ENCODE measurements at regions not wholly inside any gene's neighbourhood (a gene's known extent, or its start where the extent isn't known, plus 50 kb on each side); places are given as distances from the start of the nearest gene placed in this dataset.

DNA sequence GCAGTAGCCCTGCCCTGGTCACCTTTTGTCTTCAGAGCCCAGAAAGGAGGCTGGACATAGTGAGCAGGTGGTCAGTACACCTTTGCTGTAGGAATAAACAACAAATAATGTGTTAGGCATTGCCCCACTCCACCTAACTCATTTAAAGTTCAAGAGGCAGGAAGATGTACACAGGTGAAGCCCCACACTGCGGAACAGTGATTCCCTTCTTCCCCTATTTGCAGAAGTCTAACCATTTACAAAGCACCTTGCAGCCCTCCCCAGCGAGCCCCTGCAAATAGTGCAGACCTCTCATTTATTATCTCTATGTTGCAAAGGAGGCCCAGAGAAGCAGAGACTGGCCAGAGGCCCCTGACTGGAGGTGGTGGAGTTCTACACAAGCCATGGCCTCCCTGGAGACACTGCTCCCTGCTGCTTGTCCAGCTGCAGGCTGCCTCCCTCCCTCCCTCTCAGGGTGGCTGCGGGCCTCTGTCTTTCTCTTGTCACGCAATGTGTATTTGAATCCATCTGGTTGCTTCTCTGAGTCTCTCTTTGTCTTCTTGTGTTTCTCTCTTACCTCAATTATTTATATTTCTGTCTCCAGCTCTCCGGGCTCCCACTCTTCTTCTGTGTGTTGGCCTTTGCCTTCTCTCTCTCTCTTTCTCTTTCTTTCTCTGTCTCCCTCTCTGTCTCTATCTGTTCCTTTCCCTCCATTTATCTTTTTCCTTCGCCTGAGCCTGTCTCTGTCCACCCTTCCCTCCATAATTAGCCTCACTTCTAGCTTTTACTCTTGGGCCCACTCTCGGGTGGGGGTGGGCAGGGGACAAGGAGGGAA lies 59.1 kb upstream of the PRDM11 start:
- TF ChIP-seq, protein P1, sequence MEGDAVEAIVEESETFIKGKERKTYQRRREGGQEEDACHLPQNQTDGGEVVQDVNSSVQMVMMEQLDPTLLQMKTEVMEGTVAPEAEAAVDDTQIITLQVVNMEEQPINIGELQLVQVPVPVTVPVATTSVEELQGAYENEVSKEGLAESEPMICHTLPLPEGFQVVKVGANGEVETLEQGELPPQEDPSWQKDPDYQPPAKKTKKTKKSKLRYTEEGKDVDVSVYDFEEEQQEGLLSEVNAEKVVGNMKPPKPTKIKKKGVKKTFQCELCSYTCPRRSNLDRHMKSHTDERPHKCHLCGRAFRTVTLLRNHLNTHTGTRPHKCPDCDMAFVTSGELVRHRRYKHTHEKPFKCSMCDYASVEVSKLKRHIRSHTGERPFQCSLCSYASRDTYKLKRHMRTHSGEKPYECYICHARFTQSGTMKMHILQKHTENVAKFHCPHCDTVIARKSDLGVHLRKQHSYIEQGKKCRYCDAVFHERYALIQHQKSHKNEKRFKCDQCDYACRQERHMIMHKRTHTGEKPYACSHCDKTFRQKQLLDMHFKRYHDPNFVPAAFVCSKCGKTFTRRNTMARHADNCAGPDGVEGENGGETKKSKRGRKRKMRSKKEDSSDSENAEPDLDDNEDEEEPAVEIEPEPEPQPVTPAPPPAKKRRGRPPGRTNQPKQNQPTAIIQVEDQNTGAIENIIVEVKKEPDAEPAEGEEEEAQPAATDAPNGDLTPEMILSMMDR (IDR thresholded peaks at IDR 0.05; ENCODE audit: insufficient read depth, low read length), result no peak
- no peak overlapping the region for H3K4me3 ChIP-seq (ENCODE audit: low read depth, low read length)
- no peak for DNase-seq (ENCODE audit: low read depth)

- H3K4me3 ChIP-seq (ENCODE audit: low read depth, low read length), result no peak overlapping the region
- DNase-seq (ENCODE audit: low read depth), result no peak
- TF ChIP-seq, protein P1 (IDR thresholded peaks at IDR 0.05; ENCODE audit: insufficient read depth, low read length), result no peak
Observed at GRCh38 chr11:45087900-45088160, 58.6 kb upstream of the PRDM11 start.

GRCh38 chr11:45089251-45089650 lies 57.2 kb upstream of the PRDM11 start:
- TF ChIP-seq, protein P1 (IDR thresholded peaks at IDR 0.05; ENCODE audit: insufficient read depth, low read length), result peak; percentile 22
- DNase-seq (ENCODE audit: low read depth), result peak; percentile 99
- H3K4me3 ChIP-seq (ENCODE audit: low read depth, low read length), result no peak overlapping the region

DNA sequence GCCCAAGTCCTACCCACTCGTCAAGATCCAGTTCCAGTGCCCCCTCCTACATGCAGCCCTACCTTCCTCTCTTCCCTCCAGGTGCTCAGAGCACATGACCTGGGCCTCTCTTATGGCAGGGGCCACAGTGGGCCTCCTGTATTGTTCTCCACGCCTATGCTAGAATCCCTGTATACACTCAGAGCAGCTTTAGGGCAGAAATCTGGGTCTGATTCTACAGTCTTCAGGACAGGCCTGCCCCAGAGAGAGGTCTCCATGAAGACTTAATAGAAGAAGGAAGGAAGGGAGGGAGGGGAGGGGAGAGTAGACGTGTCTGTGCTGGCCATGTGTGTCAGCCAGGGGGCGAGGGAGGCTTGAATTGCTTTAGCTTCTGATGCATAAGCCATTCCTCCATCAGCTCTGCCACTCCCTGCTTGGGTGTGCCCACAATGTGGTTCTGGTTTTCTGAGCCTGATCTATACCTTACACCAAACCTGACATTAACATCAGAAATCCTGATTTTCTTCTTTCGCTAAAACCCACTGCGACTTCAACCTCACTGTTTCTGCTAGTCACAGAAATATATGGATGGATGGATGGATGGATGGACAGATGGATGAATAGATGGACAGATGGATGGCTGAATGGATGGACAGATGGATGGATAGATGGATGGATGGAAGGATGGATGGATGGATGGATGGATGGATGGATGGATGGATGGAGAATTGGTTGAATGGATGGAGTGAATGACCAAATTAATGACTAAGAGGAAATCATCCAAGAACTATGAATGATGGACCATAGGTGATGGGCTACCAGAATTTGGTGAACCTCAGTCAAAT lies 56.6 kb upstream of the PRDM11 start:
- DNase-seq (ENCODE audit: low read depth), result peak; percentile 60
- H3K4me3 ChIP-seq (ENCODE audit: low read depth, low read length), result no peak overlapping the region
- TF ChIP-seq, protein P1 (IDR thresholded peaks at IDR 0.05; ENCODE audit: insufficient read depth, low read length), result peak; percentile 49

DNA sequence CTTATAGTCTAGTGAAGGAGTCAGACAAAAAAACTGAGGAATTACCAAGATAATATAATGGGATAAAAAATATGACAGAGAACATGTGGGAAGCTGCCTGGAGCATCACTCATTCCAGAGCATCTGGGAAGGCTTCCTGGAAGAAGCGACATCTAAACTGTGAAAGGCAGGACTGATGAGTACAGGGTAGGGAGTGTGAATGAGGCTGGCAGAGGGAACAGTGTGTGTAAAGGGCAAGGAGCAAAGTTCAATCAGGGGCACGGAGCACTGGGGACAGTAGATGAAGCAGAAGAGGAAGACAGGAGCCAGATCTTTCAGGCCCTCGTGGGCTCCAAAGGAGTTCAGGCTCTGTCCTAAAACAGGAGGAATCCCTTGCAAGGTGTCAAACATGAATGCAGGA lies 55.8 kb upstream of the PRDM11 start:
- TF ChIP-seq, protein P1 (IDR thresholded peaks at IDR 0.05; ENCODE audit: insufficient read depth, low read length), result no peak
- no peak overlapping the region for H3K4me3 ChIP-seq (ENCODE audit: low read depth, low read length)
- DNase-seq (ENCODE audit: low read depth), result no peak

DNA sequence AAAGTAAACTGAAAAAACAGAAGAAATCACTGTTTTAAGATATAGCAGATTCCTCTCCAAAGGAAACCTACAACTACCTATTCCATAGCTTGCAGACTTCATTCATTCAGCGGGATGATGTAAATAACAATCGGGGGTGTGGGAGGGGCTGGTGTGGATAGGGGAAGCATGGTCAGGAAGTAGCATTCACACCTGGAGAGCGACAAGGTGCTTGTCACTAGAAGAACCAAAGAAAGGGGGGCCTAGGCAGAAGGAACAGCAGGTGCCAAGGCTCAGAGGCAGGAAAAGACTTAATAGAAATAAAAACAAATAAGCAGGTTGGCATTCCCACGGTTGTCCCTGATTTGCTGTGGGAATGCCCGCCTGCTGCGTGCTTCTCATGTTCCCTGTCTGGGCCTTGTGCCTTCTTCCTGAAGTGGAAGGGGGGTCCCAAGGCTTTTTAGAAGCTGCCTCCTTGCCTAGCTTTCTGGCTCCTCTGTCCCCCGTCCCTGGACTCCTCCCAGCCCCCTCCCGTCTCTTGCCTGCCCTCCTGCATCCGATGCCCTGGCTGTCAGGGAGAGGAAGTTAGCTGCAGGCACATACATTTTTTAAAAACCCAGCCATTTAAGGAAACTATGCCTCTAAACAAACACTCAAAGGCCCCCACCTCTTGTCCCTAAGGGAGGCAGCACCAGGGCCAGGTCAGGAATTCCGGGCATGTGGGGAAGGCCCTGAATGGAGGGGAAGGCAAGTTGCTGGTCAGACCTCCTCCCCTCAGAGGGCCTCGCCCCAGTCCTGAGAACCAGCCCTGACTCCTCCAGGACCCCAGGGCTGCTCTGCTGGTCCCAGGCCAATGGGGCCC lies 54.7 kb upstream of the PRDM11 start:
- TF ChIP-seq, protein P1 (IDR thresholded peaks at IDR 0.05; ENCODE audit: insufficient read depth, low read length), result no peak
- DNase-seq (ENCODE audit: low read depth), result peak; percentile 61
- no peak overlapping the region for H3K4me3 ChIP-seq (ENCODE audit: low read depth, low read length)

Measured in fibroblast of the aortic adventitia (primary cell).